ENCODE measurements at regions not wholly inside any gene's neighbourhood (a gene's known extent, or its start where the extent isn't known, plus 50 kb on each side); places are given as distances from the start of the nearest gene placed in this dataset.

DNA sequence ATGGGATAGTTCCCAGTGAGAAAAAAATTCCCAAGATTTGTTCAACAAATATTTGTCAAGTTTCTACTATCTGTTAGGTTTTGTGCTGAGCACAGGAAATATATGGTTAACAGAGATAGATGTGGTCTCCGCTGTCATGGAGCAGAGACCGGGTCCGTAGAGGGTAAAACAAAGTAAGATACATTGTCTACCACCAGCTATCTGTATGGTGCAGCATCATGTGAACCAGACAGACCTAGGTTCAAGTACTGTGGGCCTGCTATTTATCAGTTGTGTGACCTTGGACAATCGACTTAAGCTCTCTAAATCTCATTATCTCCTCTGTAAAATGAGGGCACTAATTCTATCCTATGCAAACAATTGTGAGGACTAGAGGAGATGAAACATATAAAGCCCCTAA is 109.8 kb downstream of the DUSP10 start:
- DNase-seq (ENCODE audit: low spot score): no peak

DNA sequence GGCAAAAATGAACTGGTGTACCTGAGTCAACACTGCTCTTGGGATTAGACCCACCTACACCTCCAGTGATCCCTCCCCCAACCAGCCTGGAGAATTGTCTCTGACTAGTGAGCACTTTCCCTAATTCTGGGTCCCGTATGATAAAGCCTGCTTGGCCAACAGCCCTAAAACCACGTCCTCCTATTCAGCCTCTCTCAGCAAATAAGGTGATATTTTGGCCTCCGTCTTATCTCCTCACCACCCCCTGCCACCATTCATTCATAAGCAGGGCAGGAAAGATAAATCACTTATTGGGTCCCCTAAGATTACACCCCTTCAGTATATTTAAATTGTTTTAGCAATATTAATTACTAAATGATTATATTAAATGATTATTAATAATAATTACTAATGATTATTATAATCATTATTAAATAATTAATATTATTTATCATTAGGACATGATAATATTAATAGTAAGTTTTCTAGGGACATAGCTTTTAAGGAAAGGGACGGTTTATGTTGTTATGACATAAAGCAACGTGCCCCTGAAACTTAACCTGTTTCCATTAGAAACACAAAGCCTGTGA is 108.0 kb downstream of the DUSP10 start:
- no peak for DNase-seq (ENCODE audit: low spot score)

DNA sequence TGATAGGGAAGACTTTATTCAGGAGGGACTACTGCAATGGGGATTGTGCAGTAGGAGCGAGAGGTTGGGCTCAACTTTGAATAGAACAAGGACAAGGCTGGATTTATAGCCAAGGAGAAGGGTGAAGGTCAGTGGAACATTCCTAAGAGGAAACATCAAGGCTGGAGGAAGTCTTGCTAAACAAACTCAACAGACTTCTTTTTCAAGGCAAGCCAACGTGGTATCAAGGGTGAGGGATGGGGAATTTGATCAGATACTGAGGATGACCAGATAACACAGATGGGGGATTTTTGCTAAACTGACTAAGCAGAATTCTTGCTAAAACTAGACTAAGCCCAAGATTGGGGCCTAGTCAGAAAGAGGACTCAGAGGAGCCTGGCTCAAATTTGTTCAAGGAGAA is 107.3 kb downstream of the DUSP10 start:
- no peak for DNase-seq (ENCODE audit: low spot score)

DNA sequence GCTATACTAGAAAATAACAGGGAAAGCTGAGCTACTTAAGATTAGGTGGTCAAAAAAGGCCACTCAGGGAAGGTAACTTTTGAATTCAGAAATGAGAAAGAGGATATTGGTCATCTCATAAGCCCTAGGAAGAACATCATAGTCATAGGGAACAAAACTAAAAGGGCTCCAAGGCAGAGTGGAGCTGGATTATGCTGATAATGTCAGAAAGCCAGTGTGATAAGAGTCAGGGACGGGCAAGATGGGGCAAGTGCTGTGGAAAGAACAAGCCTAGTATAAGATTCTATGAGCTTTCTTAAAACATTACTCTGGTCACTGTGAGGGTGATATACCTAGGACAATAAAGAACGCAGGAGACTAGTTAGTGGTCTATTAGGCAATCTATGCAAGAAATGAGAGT is 106.6 kb downstream of the DUSP10 start:
- no peak for DNase-seq (ENCODE audit: low spot score)

DNA sequence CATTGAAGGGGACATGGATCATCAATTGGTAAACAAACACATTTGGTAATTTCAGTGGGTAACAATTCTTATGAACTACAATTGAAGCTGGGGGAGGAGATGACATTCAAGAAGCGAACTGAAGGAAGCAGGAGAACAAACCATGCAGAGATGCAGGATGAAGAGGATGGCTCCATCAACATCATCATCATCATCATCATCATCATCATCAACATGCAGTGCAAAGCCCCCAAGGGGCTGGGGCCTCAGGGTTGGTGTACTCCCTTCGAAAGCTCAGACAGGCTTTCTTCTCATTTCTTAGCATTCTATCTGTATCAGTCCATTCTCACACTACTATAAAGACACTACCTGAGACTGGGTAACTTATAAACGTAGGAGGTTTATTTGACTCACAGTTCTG is 105.8 kb downstream of the DUSP10 start:
- DNase-seq (ENCODE audit: low spot score): no peak

DNA sequence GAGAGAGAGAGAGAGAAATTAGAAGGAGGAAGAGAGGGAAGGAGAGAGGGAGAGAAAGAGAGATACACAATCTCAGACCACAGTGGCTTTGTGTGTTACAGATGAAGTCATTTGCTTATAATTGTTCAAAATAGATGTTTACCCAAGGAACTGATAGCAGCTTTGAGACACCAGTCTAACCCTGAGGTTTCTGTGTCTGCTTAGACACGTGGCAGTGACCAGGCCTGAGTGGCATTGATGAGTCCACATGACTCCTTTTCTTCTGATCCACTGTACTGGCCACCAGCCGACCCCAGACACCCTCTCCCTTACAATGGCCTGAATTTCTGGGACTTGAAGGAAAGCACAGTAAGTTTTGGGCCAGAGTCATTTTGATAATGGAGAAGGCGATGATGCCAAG is 104.9 kb downstream of the DUSP10 start:
- no peak for DNase-seq (ENCODE audit: low spot score)

DNA sequence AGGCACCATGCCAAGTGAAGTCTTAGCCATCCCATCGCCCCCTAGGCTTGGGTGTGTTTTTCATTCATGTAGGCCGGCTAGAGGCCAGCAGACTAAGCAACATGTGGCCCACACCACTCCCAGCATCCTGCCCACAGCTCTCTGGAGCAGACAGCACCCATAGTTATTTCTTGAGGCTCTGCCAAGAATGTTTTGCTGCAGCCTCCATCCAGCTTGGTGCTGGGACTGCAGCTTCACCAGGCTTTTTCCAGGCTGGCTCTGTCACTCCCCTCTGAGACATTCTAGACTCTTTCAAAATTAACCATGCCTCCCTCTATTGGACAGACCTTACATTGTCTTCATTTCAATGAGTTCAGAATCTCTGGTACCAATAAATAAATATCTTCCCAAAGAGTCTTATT is 104.2 kb downstream of the DUSP10 start:
- no peak for DNase-seq (ENCODE audit: low spot score)

DNA sequence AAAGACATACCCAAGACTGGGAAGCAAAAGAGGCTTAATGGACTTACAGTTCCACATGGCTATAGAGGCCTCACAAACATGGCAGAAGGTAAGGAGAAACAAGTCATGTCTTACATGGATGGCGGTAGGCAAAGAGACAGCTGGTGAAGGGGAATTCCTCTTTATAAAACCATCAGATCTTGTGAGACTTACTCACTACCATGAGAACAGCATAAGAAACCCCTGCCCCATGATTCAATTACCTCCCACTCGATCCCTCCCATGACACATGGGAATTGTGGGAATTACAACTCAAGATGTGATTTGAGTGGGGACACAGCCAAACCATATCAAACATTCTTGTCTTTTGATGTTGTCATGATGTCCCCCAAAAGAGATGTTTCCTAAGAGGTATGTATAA is 103.3 kb downstream of the DUSP10 start:
- no peak for DNase-seq (ENCODE audit: low spot score)

DNA sequence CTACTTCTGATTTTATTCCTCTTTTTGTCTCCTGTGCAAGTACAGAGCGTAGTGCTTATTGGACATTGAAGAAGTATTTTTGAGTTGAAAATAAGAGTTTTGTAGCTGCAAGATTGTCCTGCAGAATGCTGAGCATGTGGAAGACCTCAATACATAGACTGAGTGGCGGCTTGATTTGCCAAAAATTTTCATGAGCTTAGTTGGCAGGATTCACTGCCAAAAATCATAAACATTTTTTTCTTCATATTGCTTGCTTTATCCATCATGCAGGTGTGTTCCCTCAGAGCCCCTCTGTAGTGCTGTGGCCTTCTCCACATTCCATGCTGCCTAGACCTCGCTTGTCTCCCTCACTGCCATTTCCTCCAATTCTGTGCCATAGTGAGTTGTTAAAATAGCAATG is 100.1 kb downstream of the DUSP10 start:
- DNase-seq (ENCODE audit: low spot score): no peak

DNA sequence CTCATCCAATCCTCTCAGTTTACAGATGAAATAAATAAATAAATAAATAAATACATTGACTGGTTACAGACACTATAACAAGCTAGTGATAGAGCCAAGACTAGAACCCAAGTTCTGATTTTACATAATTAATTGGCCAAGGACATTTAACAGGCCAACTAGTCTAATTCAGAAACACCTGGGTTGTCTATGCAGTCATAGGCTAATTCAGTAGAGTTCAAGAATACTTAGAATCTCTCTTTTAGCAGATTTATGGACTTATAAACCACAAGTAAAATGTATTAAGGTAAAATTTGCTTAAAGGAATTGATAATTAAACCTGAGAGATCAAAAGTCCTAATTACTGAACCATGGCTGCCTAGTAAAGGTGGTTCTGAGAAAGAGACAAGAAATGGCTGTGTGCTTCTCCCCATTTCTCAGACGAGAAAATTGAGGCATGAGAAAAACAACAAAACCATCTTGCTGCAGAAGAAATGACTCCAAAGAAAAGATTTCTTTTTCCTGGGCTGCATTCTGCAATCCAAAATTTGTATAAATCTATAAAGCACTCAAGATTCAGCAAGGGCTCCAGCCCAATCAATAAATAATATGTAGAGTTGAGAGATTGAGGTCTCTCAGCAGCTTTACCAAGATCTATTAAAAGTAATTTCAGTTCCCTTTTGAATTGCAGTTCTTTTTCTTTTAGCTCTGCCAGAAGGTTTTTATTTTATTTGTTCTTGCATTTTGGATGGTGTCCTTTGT is 98.3 kb downstream of the DUSP10 start:
- DNase-seq (ENCODE audit: low spot score): no peak

DNA sequence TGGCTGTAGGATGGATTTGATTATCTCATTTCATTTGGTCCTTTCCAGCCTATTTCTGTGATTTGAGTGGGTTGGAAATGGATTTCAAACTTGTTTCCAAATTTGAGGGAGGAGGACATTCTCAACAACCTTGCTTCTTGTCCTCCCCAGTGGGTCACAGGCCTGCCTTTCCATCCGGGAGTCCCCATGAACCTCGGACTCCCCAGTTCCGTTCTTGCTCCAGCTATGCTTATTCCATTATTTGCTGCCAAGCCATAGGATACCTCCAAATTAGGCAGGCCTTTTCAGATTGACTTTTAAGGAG is 97.8 kb downstream of the DUSP10 start:
- no peak for DNase-seq (ENCODE audit: low spot score)

DNA sequence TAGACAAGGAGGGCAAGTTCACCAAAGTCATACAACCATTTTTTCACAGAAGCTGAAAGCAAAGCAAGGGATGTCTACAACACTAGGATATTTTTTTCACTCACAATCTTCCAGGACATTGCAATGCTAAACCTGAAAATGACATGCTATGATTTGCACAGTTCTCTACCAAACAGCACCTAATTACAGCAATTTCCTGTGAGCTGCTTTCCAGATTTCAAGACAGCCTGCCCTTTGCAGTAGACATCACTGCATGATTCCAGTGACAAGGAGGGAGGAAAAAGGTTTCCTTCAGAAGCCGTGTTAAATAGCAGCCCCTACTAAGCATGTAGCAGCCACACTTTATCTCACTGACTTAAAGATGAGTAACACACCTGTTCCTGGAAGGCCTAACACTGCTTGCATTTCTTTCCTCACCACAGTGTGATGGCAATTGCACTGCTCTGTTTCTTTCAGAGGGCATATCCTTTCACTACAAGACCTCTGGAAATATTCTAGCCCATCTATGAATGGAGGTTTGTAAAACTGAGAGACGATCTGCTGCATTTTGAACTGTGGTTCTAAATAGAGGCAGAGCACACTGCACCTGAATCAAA is 97.1 kb downstream of the DUSP10 start:
- DNase-seq (ENCODE audit: low spot score): no peak

DNA sequence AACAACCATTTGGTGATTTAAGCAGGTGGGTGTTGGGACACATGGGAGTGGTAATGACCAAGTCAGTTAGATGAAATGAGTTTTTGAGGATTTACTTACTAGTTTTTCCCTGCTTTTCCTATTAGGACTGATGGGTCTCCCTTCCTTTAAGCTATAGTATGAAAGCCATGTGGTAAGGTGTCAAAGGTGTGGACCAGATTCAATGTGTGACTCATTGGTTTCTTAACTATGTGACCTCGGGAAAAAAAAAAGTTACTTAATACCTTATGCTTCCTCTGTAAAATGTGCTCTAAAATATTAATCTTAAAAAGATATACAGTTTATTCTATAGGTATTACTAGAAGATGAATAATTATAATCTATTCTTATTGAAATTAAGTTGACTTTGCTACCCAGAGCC is 93.7 kb downstream of the DUSP10 start:
- no peak for DNase-seq (ENCODE audit: low spot score)
